ENCODE measurements at regions not wholly inside any gene's neighbourhood (a gene's known extent, or its start where the extent isn't known, plus 50 kb on each side); places are given as distances from the start of the nearest gene placed in this dataset.
"Not testable (repeated sequence)": the region's sequence is repeated elsewhere in the genome, so short reads cannot be mapped to it uniquely, and the experiment has no call there.

DNA sequence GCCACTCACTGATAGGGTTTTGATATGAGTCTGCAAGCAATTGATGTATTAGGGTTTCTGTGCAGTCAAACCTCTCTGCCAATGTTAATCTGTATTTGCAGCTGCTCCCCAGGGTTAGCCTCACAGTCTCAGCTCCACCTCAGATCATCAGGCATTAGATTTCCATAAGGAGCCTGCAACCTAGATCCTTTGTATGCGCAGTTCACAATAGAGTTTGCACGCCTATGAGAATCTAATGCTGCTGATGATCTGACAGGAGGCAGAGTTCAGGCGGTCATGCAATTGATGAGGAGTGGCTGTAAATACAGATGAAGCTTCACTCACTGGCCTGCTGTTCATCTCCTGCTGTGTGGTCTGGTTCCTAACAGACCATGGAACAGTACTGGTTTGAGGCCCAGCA is 280.6 kb downstream of the PAPSS1 start:
- H3K36me3 Mint-ChIP-seq (ENCODE audit: low read depth), result no peaks in the 10 kb centered on the region
- H3K4me1 ChIP-seq (ENCODE audit: insufficient read depth), result no peaks in the 10 kb centered on the region

DNA sequence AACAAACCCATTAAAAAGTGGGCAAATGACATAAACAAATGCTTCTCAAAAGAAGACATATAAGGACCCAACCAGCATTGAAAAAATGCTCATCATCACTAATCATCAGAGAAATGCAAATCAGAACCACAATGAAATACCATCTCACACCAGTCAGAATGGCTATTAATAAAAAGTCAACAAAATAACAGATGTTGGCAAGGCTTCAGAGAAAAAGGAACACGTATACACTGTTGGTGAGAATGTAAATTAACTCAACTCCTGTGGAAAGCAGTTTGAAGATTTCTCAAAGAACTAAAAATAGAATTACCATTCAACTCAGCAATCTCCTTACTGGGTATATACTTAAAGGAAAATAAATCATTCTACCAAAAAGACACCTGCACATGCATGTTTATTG is 283.6 kb downstream of the PAPSS1 start:
- not testable (repeated sequence) for H2AFZ ChIP-seq; H3K27ac Mint-ChIP-seq; DNase-seq (ENCODE audit: low spot score); H3K27me3 ChIP-seq (ENCODE audit: insufficient read depth); H3K27me3 Mint-ChIP-seq (ENCODE audit: insufficient read depth, low read depth, poor library complexity); H3K36me3 Mint-ChIP-seq (ENCODE audit: low read depth); ATAC-seq; H3K9me3 Mint-ChIP-seq; H3K4me3 Mint-ChIP-seq; H3K4me2 ChIP-seq; H3K4me3 ChIP-seq; H4K20me1 ChIP-seq (replicated peaks; ENCODE audit: insufficient read depth); H3K79me2 ChIP-seq (replicated peaks; ENCODE audit: insufficient read depth); H3K27ac ChIP-seq (ENCODE audit: low read depth); H3K36me3 ChIP-seq (ENCODE audit: insufficient read depth); H3F3A ChIP-seq (replicated peaks; ENCODE audit: low read depth)
- H3K4me1 Mint-ChIP-seq, result peaks cover 12% of the 10 kb centered on the region
- Histone ChIP-seq H3K9me2 (ENCODE audit: insufficient read depth) (peaks cover 13% of the 10 kb centered on the region; the same call in 1 of the 2 replicates), H3K4me1 (ENCODE audit: insufficient read depth) (peaks cover 12% of the 10 kb centered on the region)

More for the DNA sequence above, 280.6 kb downstream of the PAPSS1 start:
- H3K9me2 ChIP-seq (ENCODE audit: insufficient read depth), result peaks cover 13% of the 10 kb centered on the region; the same call in 1 of the 2 replicates
- H3F3A ChIP-seq (replicated peaks; ENCODE audit: low read depth), result no peaks in the 10 kb centered on the region
- H3K4me3 Mint-ChIP-seq, result no peak overlapping the region
- no peaks in the 10 kb centered on the region for H3K27me3 Mint-ChIP-seq (ENCODE audit: insufficient read depth, low read depth, poor library complexity)
- no peak overlapping the region for H3K4me2 ChIP-seq
- H2AFZ ChIP-seq, result no peak overlapping the region
- DNase-seq (ENCODE audit: low spot score) (no peak), ATAC-seq (no peak)
- H3K27ac Mint-ChIP-seq, result no peak overlapping the region
- H3K4me1 Mint-ChIP-seq, result no peaks in the 10 kb centered on the region
- no peaks in the 10 kb centered on the region for H3K9me3 Mint-ChIP-seq
- TF ChIP-seq ZNF331 (CRISPR knock-in tag; IDR thresholded peaks at IDR 0.05; ENCODE audit: low read depth), result no peak
- no peak for TF ChIP-seq POLR2AphosphoS5 (IDR thresholded peaks at IDR 0.05; ENCODE audit: low read depth)
- TF ChIP-seq EZH2 (IDR thresholded peaks at IDR 0.05; ENCODE audit: low read depth, unreplicated experiment), result no peak
- TF ChIP-seq REST (IDR thresholded peaks at IDR 0.05; ENCODE audit: unreplicated experiment), result no peak
- H4K20me1 ChIP-seq (replicated peaks; ENCODE audit: insufficient read depth), result no peaks in the 10 kb centered on the region
- H3K36me3 ChIP-seq (ENCODE audit: insufficient read depth), result no peaks in the 10 kb centered on the region
- H3K79me2 ChIP-seq (replicated peaks; ENCODE audit: insufficient read depth), result no peaks in the 10 kb centered on the region
- H3K4me3 ChIP-seq, result no peak overlapping the region
- H3K27ac ChIP-seq (ENCODE audit: low read depth), result no peak overlapping the region
- no peaks in the 10 kb centered on the region for H3K27me3 ChIP-seq (ENCODE audit: insufficient read depth)

DNA sequence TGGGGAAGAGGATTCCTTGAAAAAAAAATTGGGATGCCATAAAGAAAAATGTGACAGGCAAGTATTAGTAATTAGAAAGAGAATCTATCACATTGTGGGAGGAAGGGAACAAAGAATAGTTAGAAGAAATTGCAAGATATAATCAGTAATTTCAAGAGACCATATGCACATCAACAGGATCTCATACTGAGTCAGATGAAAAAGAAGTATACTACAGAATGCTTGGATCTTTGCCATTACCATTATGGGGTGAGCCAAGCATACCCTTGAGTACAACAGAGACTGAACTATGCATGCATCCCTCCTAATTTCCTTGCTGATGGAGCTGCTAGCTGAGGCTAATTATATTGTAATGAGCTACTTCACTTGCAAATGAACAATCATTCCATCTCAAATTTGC is 287.6 kb downstream of the PAPSS1 start:
- H4K20me1 ChIP-seq (replicated peaks; ENCODE audit: insufficient read depth), result no peaks in the 10 kb centered on the region
- DNase-seq (ENCODE audit: low spot score) (no peak), ATAC-seq (no peak)
- H2AFZ ChIP-seq, result no peak overlapping the region; the same call in 1 of the 2 replicates
- H3K4me1 Mint-ChIP-seq, result peaks cover 12% of the 10 kb centered on the region
- H3K4me3 Mint-ChIP-seq, result no peak overlapping the region
- no peaks in the 10 kb centered on the region for H3K27me3 ChIP-seq (ENCODE audit: insufficient read depth)
- no peaks in the 10 kb centered on the region for H3F3A ChIP-seq (replicated peaks; ENCODE audit: low read depth)
- H3K4me2 ChIP-seq, result peak overlapping the region; percentile 24; the same call in 1 of the 2 replicates
- H3K27ac ChIP-seq (ENCODE audit: low read depth), result no peak overlapping the region
- no peaks in the 10 kb centered on the region for H3K9me3 Mint-ChIP-seq
- H3K9me2 ChIP-seq (ENCODE audit: insufficient read depth), result peaks cover 17% of the 10 kb centered on the region; the same call in 1 of the 2 replicates
- no peak overlapping the region for H3K4me3 ChIP-seq
- H3K27me3 Mint-ChIP-seq (ENCODE audit: insufficient read depth, low read depth, poor library complexity), result no peaks in the 10 kb centered on the region
- peaks cover 18% of the 10 kb centered on the region for H3K4me1 ChIP-seq (ENCODE audit: insufficient read depth)
- no peaks in the 10 kb centered on the region for H3K79me2 ChIP-seq (replicated peaks; ENCODE audit: insufficient read depth)
- no peak overlapping the region for H3K27ac Mint-ChIP-seq
- H3K36me3 Mint-ChIP-seq (ENCODE audit: low read depth), result no peaks in the 10 kb centered on the region
- H3K36me3 ChIP-seq (ENCODE audit: insufficient read depth), result 0 out of 2 replicates have a peak, but pooled peaks cover 4% of the 10 kb centered on the region
- TF ChIP-seq EZH2 (IDR thresholded peaks at IDR 0.05; ENCODE audit: low read depth, unreplicated experiment) (no peak), EZH2phosphoT487 (IDR thresholded peaks at IDR 0.05; ENCODE audit: unreplicated experiment) (no peak), STAT1 (IDR thresholded peaks at IDR 0.05; ENCODE audit: unreplicated experiment) (no peak), NANOG (IDR thresholded peaks at IDR 0.05; ENCODE audit: borderline replicate concordance) (no peak), JUNB (IDR thresholded peaks at IDR 0.05; ENCODE audit: unreplicated experiment) (no peak), CREB1 (CRISPR knock-in tag; IDR thresholded peaks at IDR 0.05; ENCODE audit: low read depth) (no peak), ZNF114 (CRISPR knock-in tag; IDR thresholded peaks at IDR 0.05) (no peak), POLR2AphosphoS5 (IDR thresholded peaks at IDR 0.05; ENCODE audit: low read depth) (no peak)
- TF ChIP-seq, protein P1, sequence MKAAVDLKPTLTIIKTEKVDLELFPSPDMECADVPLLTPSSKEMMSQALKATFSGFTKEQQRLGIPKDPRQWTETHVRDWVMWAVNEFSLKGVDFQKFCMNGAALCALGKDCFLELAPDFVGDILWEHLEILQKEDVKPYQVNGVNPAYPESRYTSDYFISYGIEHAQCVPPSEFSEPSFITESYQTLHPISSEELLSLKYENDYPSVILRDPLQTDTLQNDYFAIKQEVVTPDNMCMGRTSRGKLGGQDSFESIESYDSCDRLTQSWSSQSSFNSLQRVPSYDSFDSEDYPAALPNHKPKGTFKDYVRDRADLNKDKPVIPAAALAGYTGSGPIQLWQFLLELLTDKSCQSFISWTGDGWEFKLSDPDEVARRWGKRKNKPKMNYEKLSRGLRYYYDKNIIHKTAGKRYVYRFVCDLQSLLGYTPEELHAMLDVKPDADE (IDR thresholded peaks at IDR 0.05), result no peak

All from GM23338 (cell line).